GM12873 (cell line): ENCODE measurements at regions not wholly inside any gene's neighbourhood (a gene's known extent, or its start where the extent isn't known, plus 50 kb on each side); places are given as distances from the start of the nearest gene placed in this dataset.

Source experiments
- CTCF ChIP-seq: IDR thresholded peaks from 2 replicates; pipeline ENCODE4 v1.5.1; 2012; ENCODE audit warnings: low read depth, mild to moderate bottlenecking, moderate library complexity, low read length, control low read depth; ENCODE audit not compliant: insufficient read depth; ENCODE audit errors: missing control alignments

DNA sequence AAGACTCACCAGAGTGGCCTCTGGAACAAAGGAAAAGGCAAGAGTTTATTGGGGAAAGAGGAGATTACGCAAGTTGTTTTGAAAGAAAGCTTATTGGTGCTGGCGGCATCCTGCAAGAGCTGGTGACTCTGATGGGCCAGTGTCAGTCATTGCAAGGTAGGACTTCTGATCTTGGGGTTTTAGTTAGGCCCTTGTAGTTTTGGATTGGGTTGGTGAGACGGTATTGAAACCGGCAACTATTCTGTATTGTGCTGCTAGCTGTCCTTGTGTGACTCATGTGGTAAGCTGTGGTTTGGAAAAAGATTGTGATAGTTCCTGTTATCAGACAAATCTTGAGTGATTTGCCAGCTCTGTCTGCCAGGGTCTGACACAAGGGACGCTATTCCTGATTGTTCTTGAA is 159.1 kb upstream of the PIEZO2 start:
- TF ChIP-seq CTCF, result peak; percentile 4

DNA sequence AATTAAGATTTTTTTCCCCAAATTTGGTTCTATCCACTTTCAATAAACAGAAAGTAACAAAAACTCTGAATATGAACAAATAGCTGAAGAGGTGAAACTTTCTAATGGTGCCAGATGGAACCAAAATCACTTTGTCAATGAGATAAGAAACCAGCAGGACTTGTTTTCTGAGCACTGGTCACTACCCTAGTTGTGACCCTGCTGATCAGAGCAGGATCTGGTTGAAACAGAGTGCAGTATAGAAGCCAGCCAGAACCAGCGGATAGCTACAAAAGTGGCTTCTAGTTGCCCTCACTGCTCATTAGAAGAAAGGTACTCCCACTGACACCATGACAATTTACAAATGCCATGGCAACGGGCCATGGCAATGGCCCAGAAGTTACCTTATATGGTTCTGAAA is 158.3 kb upstream of the PIEZO2 start:
- no peak for TF ChIP-seq CTCF

GRCh38 chr18:11305507-11305906 is 156.1 kb upstream of the PIEZO2 start:
- no peak for TF ChIP-seq CTCF

GRCh38 chr18:11304928-11305327 is 155.6 kb upstream of the PIEZO2 start:
- no peak for TF ChIP-seq CTCF

- TF ChIP-seq CTCF, result no peak
Measured at GRCh38 chr18:11296946-11297345, 147.6 kb upstream of the PIEZO2 start.

DNA sequence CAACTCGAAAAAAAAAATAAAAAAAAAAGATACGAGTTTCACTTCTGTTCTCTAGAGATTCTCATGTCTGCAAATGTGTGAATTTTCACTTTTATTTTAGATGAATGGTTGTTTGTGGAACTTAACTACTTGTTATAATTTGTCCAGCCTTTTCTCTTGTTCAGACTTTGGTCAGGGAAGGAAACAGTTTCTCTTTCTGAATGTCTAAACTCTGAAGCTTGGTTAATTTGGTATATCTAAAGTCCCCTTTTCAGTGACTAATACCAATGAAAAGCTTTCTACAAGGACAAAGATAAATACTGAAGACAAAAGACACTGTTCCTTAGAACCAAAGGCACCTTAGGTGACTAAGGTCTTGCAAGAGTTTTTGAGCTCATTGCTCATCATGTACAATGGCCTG is 144.4 kb upstream of the PIEZO2 start:
- TF ChIP-seq CTCF, result no peak

- no peak for TF ChIP-seq CTCF
Measured at GRCh38 chr18:11290786-11291185, 141.4 kb upstream of the PIEZO2 start.
